HG03280 (cell line): ENCODE measurements at regions not wholly inside any gene's neighbourhood (a gene's known extent, or its start where the extent isn't known, plus 50 kb on each side); places are given as distances from the start of the nearest gene placed in this dataset.
A peak's percentile ranks its signal among the peaks of the same experiment; 100 is the strongest.
"Not testable (repeated sequence)": the region's sequence is repeated elsewhere in the genome, so short reads cannot be mapped to it uniquely, and the experiment has no call there.

Experiments
- ATAC-seq: cut with Tn5 transposase; IDR thresholded peaks from one replicate; pipeline ENCODE4 v1.9.1; 2021; ENCODE audit warnings: mild to moderate bottlenecking, moderate library complexity; ENCODE audit not compliant: unreplicated experiment

- ATAC-seq = no peak
Measured at GRCh38 chr2:215863687-215864086, 149.7 kb downstream of the MREG start.

GRCh38 chr2:215862351-215862771, 151.0 kb downstream of the MREG start:
- no peak for ATAC-seq

- no peak for ATAC-seq
Measured at GRCh38 chr2:215861607-215862350, 151.6 kb downstream of the MREG start.

- ATAC-seq = no peak
Measured at GRCh38 chr2:215856080-215856479, 157.3 kb downstream of the MREG start.

GRCh38 chr2:215855308-215855707, 158.0 kb downstream of the MREG start:
- ATAC-seq = not testable (repeated sequence)

- ATAC-seq = no peak
Measured at GRCh38 chr2:215854008-215854407, 159.3 kb downstream of the MREG start.

GRCh38 chr2:215851696-215852095, 161.7 kb downstream of the MREG start:
- no peak for ATAC-seq

- no peak for ATAC-seq
Measured at GRCh38 chr2:215851082-215851481, 162.3 kb downstream of the MREG start.

- ATAC-seq = no peak
Measured at GRCh38 chr2:215850380-215850779, 163.0 kb downstream of the MREG start.

- no peak for ATAC-seq
Measured at GRCh38 chr2:215849771-215850170, 163.6 kb downstream of the MREG start.

- no peak for ATAC-seq
Measured at GRCh38 chr2:215848698-215849097, 164.7 kb downstream of the MREG start.

- no peak for ATAC-seq
Measured at GRCh38 chr2:215848146-215848545, 165.2 kb downstream of the MREG start.

GRCh38 chr2:215847718-215848117, 165.6 kb downstream of the MREG start:
- ATAC-seq = no peak

GRCh38 chr2:215847056-215847455, 166.3 kb downstream of the MREG start:
- no peak for ATAC-seq

GRCh38 chr2:215845839-215846586, 167.3 kb downstream of the MREG start:
- ATAC-seq = peak; percentile 39

GRCh38 chr2:215843579-215843978, 169.8 kb downstream of the MREG start:
- no peak for ATAC-seq

GRCh38 chr2:215841175-215841816, 172.1 kb downstream of the MREG start:
- no peak for ATAC-seq

GRCh38 chr2:215839816-215840215, 173.5 kb downstream of the MREG start:
- ATAC-seq = no peak

GRCh38 chr2:215839309-215839708, 174.0 kb downstream of the MREG start:
- no peak for ATAC-seq

GRCh38 chr2:215836881-215837280, 176.5 kb downstream of the MREG start:
- no peak for ATAC-seq

GRCh38 chr2:215835657-215836056, 177.7 kb downstream of the MREG start:
- no peak for ATAC-seq

GRCh38 chr2:215835231-215835630, 178.1 kb downstream of the MREG start:
- no peak for ATAC-seq
